ENCODE measurements at regions not wholly inside any gene's neighbourhood (a gene's known extent, or its start where the extent isn't known, plus 50 kb on each side); places are given as distances from the start of the nearest gene placed in this dataset.

DNA sequence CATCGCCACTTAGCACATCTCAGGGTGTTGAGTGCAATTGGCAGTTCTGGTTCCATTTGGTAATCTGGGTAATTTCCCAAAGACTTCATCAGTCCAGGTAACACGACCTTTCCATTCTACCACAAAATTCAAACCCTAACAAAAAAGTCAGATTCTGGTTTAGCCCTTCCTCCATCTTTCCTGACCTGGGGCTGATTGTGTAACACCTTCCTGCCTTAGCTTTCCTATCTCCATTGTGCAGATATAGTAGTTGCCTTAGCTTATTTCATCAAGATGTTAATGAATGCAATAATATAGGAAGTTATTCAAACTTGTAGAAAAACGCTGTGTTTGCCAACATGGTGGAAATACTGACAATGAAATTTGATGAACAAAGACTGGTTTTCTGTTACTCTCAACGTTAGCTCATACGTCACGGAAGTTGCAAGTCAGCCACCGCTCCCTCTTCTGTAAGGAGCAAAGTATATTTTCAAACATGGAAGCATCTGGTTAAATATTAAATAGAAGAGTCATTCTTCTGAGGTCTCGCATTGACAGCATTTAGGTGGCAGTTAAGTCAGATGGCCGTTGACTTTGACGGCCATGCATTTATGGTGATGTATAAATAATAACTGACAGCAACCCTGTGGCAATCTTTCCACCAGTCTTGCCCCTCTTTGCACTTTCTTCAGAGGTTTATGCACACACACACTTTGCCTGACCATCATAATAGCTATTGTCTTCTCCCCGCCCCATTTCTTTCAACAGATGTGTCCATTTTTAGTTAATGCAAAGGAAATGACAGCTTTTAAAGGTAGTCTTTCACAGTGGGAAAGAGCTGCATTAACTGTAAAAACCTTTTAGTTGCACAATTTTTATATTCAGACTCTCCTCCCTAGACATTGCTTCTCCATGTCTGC, 205.1 kb upstream of the BMPER start:
- H3K4me3 ChIP-seq (ENCODE audit: control insufficient read depth, low read depth, low read length) = no peak overlapping the region
- no peak for DNase-seq (ENCODE audit: low read depth)
- TF ChIP-seq, protein P1, sequence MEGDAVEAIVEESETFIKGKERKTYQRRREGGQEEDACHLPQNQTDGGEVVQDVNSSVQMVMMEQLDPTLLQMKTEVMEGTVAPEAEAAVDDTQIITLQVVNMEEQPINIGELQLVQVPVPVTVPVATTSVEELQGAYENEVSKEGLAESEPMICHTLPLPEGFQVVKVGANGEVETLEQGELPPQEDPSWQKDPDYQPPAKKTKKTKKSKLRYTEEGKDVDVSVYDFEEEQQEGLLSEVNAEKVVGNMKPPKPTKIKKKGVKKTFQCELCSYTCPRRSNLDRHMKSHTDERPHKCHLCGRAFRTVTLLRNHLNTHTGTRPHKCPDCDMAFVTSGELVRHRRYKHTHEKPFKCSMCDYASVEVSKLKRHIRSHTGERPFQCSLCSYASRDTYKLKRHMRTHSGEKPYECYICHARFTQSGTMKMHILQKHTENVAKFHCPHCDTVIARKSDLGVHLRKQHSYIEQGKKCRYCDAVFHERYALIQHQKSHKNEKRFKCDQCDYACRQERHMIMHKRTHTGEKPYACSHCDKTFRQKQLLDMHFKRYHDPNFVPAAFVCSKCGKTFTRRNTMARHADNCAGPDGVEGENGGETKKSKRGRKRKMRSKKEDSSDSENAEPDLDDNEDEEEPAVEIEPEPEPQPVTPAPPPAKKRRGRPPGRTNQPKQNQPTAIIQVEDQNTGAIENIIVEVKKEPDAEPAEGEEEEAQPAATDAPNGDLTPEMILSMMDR (conservative IDR thresholded peaks at IDR 0.05; ENCODE audit: control insufficient read depth, insufficient read depth, low read depth, low read length) = no peak

DNA sequence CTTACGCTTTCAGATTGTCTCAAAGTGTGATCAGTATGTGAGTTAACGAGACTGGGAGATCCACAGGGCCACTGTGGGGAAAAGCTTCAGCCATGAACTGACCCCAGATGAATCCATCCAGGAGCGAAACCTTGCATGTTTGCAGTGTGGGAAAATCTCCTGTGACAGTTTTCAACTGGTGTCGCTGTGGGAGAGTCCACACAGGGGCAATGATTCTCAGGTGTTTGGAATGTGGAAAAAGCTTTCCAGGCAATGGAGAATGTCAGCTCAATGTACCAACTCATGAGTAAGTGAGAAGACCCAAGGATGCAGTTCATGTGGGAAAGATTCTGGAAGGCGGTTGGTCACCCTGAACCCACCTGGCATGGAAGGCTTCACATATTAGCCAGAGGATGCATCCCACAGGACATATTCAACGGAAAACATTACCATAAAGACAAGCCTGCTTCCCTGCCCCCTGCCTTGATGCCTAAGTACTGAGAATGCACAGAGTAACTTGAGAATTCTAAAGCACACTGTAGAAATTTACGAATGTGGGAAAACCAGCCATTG, 204.1 kb upstream of the BMPER start:
- TF ChIP-seq, protein P1 (conservative IDR thresholded peaks at IDR 0.05; ENCODE audit: control insufficient read depth, insufficient read depth, low read depth, low read length) = no peak
- H3K4me3 ChIP-seq (ENCODE audit: control insufficient read depth, low read depth, low read length) = no peak overlapping the region
- no peak for DNase-seq (ENCODE audit: low read depth)

DNA sequence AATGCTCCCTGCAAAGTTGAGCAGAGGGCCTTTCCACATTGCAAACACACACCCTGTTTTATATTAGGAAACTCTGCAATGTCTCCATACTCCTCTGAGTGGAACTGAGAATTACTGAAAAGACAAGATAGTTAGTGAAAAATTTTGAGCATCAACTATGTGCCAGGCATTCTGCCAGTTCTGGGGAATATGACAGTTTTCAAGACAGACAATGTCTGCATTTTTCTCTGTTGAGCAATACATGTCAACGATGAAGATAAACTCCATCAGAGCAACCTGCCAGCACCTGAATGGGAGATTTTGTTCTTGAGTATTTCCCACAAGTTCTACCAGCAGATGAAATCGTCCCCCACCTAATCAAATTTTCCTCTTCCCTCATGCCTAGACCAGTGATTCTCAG, 203.4 kb upstream of the BMPER start:
- DNase-seq (ENCODE audit: low read depth) = no peak
- TF ChIP-seq, protein P1 (conservative IDR thresholded peaks at IDR 0.05; ENCODE audit: control insufficient read depth, insufficient read depth, low read depth, low read length) = no peak
- no peak overlapping the region for H3K4me3 ChIP-seq (ENCODE audit: control insufficient read depth, low read depth, low read length)

DNA sequence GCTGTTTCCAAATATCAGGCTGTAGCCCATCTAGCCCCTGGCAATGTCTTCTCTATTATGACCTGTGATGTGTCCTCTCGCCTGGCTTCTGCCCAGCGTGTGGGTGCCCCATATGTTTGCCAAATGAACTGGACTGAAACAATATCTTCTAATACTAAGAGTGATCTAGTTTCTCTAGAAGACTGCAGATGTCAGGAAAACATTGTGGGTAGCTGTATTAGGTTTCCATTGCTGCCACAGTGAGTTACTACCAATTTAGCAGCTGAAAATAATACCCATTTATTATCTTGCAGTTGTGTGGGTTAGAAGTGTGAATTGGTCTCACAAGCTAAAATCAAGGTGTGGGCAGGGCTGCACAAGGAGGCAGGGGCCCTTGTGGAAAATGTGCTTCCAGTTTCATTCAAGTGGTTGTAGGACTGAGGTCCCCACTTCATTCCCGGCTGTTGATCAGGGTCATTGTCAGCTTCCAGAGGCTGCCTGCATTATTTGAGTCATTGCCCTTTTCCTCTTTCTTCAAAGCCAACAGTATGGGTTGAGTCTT, 202.8 kb upstream of the BMPER start:
- DNase-seq (ENCODE audit: low read depth) = no peak
- TF ChIP-seq, protein P1 (conservative IDR thresholded peaks at IDR 0.05; ENCODE audit: control insufficient read depth, insufficient read depth, low read depth, low read length) = no peak
- H3K4me3 ChIP-seq (ENCODE audit: control insufficient read depth, low read depth, low read length) = no peak overlapping the region

DNA sequence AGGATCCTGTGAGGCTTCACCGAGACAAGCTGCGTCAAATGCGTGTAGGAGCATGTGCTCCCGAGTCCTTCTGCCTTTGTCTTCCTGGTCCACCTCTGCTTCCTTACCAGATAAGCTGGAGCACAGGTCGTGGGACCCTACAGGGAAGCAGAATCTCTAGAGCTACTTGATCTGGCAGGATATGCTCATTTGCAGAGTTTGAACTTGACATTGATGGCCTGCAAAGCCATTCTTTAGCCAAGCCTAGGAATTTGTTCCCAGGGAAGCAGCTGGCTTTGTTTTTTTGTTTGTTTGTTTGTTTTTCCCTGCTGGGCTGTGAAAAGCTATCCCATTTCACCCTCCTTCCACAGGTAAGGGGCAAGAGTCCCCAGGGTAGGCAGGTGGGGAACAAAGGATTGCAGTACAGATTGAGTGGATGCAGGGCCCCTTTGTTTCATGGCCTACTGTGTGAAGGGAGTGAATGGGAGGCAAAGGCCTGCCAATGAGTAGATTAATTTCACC, 200.0 kb upstream of the BMPER start:
- TF ChIP-seq, protein P1 (conservative IDR thresholded peaks at IDR 0.05; ENCODE audit: control insufficient read depth, insufficient read depth, low read depth, low read length) = no peak
- H3K4me3 ChIP-seq (ENCODE audit: control insufficient read depth, low read depth, low read length) = no peak overlapping the region
- no peak for DNase-seq (ENCODE audit: low read depth)

DNA sequence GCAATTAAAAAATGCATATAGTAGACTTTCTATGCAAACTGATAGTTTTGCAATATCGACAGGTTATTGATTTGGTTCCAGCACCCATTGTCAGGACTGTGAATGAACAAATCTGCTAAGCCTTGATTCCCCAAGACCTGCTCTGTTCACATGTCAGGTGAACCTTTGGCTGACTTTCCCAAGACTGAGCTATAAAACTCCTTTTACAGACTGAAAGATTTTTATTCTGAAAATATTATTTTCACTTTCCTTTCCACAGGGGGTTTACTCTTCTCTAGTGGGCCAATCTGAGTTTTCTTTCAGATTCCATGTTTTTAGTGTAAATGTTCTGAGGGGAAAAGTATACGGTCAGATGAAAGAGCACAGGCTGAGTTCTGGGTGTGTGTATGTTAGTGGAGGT, 199.2 kb upstream of the BMPER start:
- TF ChIP-seq, protein P1 (conservative IDR thresholded peaks at IDR 0.05; ENCODE audit: control insufficient read depth, insufficient read depth, low read depth, low read length) = no peak
- H3K4me3 ChIP-seq (ENCODE audit: control insufficient read depth, low read depth, low read length) = no peak overlapping the region
- no peak for DNase-seq (ENCODE audit: low read depth)
